ENCODE measurements at regions not wholly inside any gene's neighbourhood (a gene's known extent, or its start where the extent isn't known, plus 50 kb on each side); places are given as distances from the start of the nearest gene placed in this dataset.

DNA sequence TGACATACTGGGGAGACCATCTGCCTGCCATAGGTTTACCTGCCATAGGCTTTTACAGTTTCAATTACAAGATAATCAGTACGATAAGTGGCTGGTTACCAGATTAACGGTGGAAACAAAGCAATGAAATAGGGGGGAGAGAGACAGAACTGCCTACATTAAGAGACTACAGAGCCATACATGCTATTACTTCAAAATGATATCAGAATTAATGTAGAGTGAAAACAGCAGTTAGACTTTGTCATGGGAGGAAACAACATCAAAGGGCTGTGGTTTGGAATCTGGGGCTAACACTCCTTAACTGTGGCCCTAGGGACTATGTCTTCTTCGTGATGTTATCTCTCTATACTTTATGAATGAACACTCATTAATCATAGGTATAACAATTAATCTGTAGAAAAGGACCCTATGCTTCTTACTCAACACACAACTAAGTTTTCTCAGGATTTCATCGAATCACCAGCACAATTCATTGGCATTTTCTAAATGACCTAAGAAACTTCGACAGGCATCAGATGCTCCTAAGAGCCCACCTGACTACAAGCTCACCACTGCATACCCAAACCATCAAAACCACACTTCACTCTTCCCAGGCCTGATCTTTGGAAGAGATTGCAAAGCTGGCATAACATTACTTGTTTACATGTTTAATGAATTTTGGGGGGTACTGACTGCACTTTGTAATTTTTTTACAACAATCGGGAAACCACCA lies 475.6 kb upstream of the SOX5 start:
- TF ChIP-seq, protein P1, sequence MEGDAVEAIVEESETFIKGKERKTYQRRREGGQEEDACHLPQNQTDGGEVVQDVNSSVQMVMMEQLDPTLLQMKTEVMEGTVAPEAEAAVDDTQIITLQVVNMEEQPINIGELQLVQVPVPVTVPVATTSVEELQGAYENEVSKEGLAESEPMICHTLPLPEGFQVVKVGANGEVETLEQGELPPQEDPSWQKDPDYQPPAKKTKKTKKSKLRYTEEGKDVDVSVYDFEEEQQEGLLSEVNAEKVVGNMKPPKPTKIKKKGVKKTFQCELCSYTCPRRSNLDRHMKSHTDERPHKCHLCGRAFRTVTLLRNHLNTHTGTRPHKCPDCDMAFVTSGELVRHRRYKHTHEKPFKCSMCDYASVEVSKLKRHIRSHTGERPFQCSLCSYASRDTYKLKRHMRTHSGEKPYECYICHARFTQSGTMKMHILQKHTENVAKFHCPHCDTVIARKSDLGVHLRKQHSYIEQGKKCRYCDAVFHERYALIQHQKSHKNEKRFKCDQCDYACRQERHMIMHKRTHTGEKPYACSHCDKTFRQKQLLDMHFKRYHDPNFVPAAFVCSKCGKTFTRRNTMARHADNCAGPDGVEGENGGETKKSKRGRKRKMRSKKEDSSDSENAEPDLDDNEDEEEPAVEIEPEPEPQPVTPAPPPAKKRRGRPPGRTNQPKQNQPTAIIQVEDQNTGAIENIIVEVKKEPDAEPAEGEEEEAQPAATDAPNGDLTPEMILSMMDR (IDR thresholded peaks at IDR 0.05) = no peak
- TF ChIP-seq POLR2A (IDR thresholded peaks at IDR 0.05) = no peak
